ENCODE measurements at regions not wholly inside any gene's neighbourhood (a gene's known extent, or its start where the extent isn't known, plus 50 kb on each side); places are given as distances from the start of the nearest gene placed in this dataset.

- peak in 2 of 6 experiments; percentile 5 to 29 for TF ChIP-seq CTCF (IDR thresholded peaks at IDR 0.05)
- no peak for TF ChIP-seq POLR2A (IDR thresholded peaks at IDR 0.05)
- DNase-seq, result no peak
- no peaks in the 10 kb centered on the region for H3K36me3 ChIP-seq
Measured at GRCh38 chr2:13193900-13194299, 477.2 kb downstream of the TRIB2 start.

GRCh38 chr2:13195270-13195669 lies 478.5 kb downstream of the TRIB2 start:
- no peak for DNase-seq
- H3K27ac ChIP-seq, result no peak overlapping the region
- H3K4me1 ChIP-seq, result no peaks in the 10 kb centered on the region
- no peaks in the 10 kb centered on the region for H3K27me3 ChIP-seq
- no peak overlapping the region for H3K4me3 ChIP-seq
- TF ChIP-seq POLR2A (IDR thresholded peaks at IDR 0.05) (no peak), CTCF (IDR thresholded peaks at IDR 0.05) (no peak)
- no peaks in the 10 kb centered on the region for H3K36me3 ChIP-seq
- no peaks in the 10 kb centered on the region for H3K9me3 ChIP-seq

More at GRCh38 chr2:13193900-13194299, 477.2 kb downstream of the TRIB2 start:
- H3K4me1 ChIP-seq, result no peaks in the 10 kb centered on the region
- no peak overlapping the region for H3K4me3 ChIP-seq
- H3K27me3 ChIP-seq, result no peaks in the 10 kb centered on the region
- no peaks in the 10 kb centered on the region for H3K9me3 ChIP-seq
- no peak overlapping the region for H3K27ac ChIP-seq

GRCh38 chr2:13197248-13197647 lies 480.5 kb downstream of the TRIB2 start:
- H3K9me3 ChIP-seq, result no peaks in the 10 kb centered on the region
- no peak for TF ChIP-seq POLR2A (IDR thresholded peaks at IDR 0.05)
- TF ChIP-seq CTCF (IDR thresholded peaks at IDR 0.05), result no peak
- no peaks in the 10 kb centered on the region for H3K36me3 ChIP-seq
- H3K27me3 ChIP-seq, result no peaks in the 10 kb centered on the region
- H3K4me1 ChIP-seq, result no peaks in the 10 kb centered on the region
- H3K27ac ChIP-seq, result no peak overlapping the region
- DNase-seq, result no peak
- no peak overlapping the region for H3K4me3 ChIP-seq

GRCh38 chr2:13201924-13202323 lies 485.2 kb downstream of the TRIB2 start:
- Histone ChIP-seq H3K4me3 (no peak overlapping the region), H3K9me3 (no peaks in the 10 kb centered on the region), H3K27ac (no peak overlapping the region), H3K27me3 (no peaks in the 10 kb centered on the region), H3K4me1 (no peaks in the 10 kb centered on the region), H3K36me3 (no peaks in the 10 kb centered on the region)
- DNase-seq, result no peak
- no peak for TF ChIP-seq CTCF (IDR thresholded peaks at IDR 0.05)
- TF ChIP-seq POLR2A (IDR thresholded peaks at IDR 0.05), result no peak

- Histone ChIP-seq H3K27ac (no peak overlapping the region), H3K4me3 (no peak overlapping the region)
Measured at GRCh38 chr2:13212115-13212514, 495.4 kb downstream of the TRIB2 start.

More at GRCh38 chr2:13212115-13212514, 495.4 kb downstream of the TRIB2 start:
- Histone ChIP-seq H3K27me3 (no peaks in the 10 kb centered on the region), H3K9me3 (no peaks in the 10 kb centered on the region), H3K36me3 (no peaks in the 10 kb centered on the region), H3K4me1 (no peaks in the 10 kb centered on the region)
- DNase-seq, result no peak
- TF ChIP-seq CTCF (IDR thresholded peaks at IDR 0.05) (no peak), POLR2A (IDR thresholded peaks at IDR 0.05) (no peak)

Data from Peyer's patch (tissue), 4 donors.